ENCODE measurements at regions not wholly inside any gene's neighbourhood (a gene's known extent, or its start where the extent isn't known, plus 50 kb on each side); places are given as distances from the start of the nearest gene placed in this dataset.

- no peaks in the 10 kb centered on the region for H3K9me3 Mint-ChIP-seq
- ATAC-seq (no peak), DNase-seq (no peak)
- peaks cover 23% of the 10 kb centered on the region for H3K4me1 Mint-ChIP-seq (ENCODE audit: low read depth)
- H3K27me3 Mint-ChIP-seq (ENCODE audit: low read depth) = no peaks in the 10 kb centered on the region
- H3K36me3 Mint-ChIP-seq (ENCODE audit: insufficient read depth) = no peaks in the 10 kb centered on the region
- H3K4me3 Mint-ChIP-seq = no peak overlapping the region
Observed at GRCh38 chr3:124617177-124617576, 113.1 kb upstream of the UMPS start.

- peak; percentile 43 to 46 for ATAC-seq
- DNase-seq = no peak
- peak overlapping the region; percentile 58 for H3K4me3 Mint-ChIP-seq
Observed at GRCh38 chr3:124619887-124620599, 110.2 kb upstream of the UMPS start.

GRCh38 chr3:124620600-124621063, 109.6 kb upstream of the UMPS start:
- ATAC-seq = peak; percentile 58 to 81
- no peaks in the 10 kb centered on the region for H3K27me3 Mint-ChIP-seq (ENCODE audit: low read depth)
- H3K9me3 Mint-ChIP-seq = no peaks in the 10 kb centered on the region
- peaks cover 25% of the 10 kb centered on the region for H3K4me1 Mint-ChIP-seq (ENCODE audit: low read depth)
- H3K4me3 Mint-ChIP-seq = peak overlapping the region; percentile 58
- peak; percentile 17 for DNase-seq
- no peaks in the 10 kb centered on the region for H3K36me3 Mint-ChIP-seq (ENCODE audit: insufficient read depth)

More at GRCh38 chr3:124619887-124620599, 110.2 kb upstream of the UMPS start:
- Mint-ChIP-seq H3K4me1 (ENCODE audit: low read depth) (peaks cover 28% of the 10 kb centered on the region), H3K9me3 (no peaks in the 10 kb centered on the region), H3K27me3 (ENCODE audit: low read depth) (no peaks in the 10 kb centered on the region), H3K36me3 (ENCODE audit: insufficient read depth) (no peaks in the 10 kb centered on the region)

- Mint-ChIP-seq H3K4me1 (ENCODE audit: low read depth) (peaks cover 25% of the 10 kb centered on the region), H3K9me3 (no peaks in the 10 kb centered on the region), H3K27me3 (ENCODE audit: low read depth) (no peaks in the 10 kb centered on the region), H3K4me3 (no peak overlapping the region), H3K36me3 (ENCODE audit: insufficient read depth) (no peaks in the 10 kb centered on the region)
- no peak for ATAC-seq
- DNase-seq = no peak
Observed at GRCh38 chr3:124621498-124621897, 108.8 kb upstream of the UMPS start.

- Mint-ChIP-seq H3K4me1 (ENCODE audit: low read depth) (peaks cover 19% of the 10 kb centered on the region), H3K27me3 (ENCODE audit: low read depth) (no peaks in the 10 kb centered on the region), H3K36me3 (ENCODE audit: insufficient read depth) (no peaks in the 10 kb centered on the region), H3K4me3 (no peak overlapping the region), H3K9me3 (no peaks in the 10 kb centered on the region)
- DNase-seq = no peak
- ATAC-seq = no peak
Observed at GRCh38 chr3:124625074-124625473, 105.2 kb upstream of the UMPS start.

GRCh38 chr3:124627501-124627908, 102.7 kb upstream of the UMPS start:
- DNase-seq = no peak
- Mint-ChIP-seq H3K9me3 (no peaks in the 10 kb centered on the region), H3K4me1 (ENCODE audit: low read depth) (peaks cover 5% of the 10 kb centered on the region), H3K27me3 (ENCODE audit: low read depth) (no peaks in the 10 kb centered on the region), H3K36me3 (ENCODE audit: insufficient read depth) (no peaks in the 10 kb centered on the region), H3K4me3 (no peak overlapping the region)
- ATAC-seq = no peak

- DNase-seq (no peak), ATAC-seq (no peak)
- H3K9me3 Mint-ChIP-seq = no peaks in the 10 kb centered on the region
- H3K4me3 Mint-ChIP-seq = no peak overlapping the region
- H3K36me3 Mint-ChIP-seq (ENCODE audit: insufficient read depth) = no peaks in the 10 kb centered on the region
- peaks cover 2% of the 10 kb centered on the region for H3K4me1 Mint-ChIP-seq (ENCODE audit: low read depth)
- no peaks in the 10 kb centered on the region for H3K27me3 Mint-ChIP-seq (ENCODE audit: low read depth)
Observed at GRCh38 chr3:124628863-124629262, 101.4 kb upstream of the UMPS start.

- ATAC-seq (no peak), DNase-seq (no peak)
- Mint-ChIP-seq H3K36me3 (ENCODE audit: insufficient read depth) (no peaks in the 10 kb centered on the region), H3K4me3 (no peak overlapping the region), H3K4me1 (ENCODE audit: low read depth) (no peaks in the 10 kb centered on the region), H3K9me3 (no peaks in the 10 kb centered on the region), H3K27me3 (ENCODE audit: low read depth) (no peaks in the 10 kb centered on the region)
Observed at GRCh38 chr3:124629497-124629896, 100.8 kb upstream of the UMPS start.

GRCh38 chr3:124630960-124631359, 99.3 kb upstream of the UMPS start:
- Mint-ChIP-seq H3K4me1 (ENCODE audit: low read depth) (no peaks in the 10 kb centered on the region), H3K4me3 (no peak overlapping the region), H3K9me3 (no peaks in the 10 kb centered on the region), H3K36me3 (ENCODE audit: insufficient read depth) (no peaks in the 10 kb centered on the region), H3K27me3 (ENCODE audit: low read depth) (no peaks in the 10 kb centered on the region)
- no peak for ATAC-seq
- no peak for DNase-seq

GRCh38 chr3:124631727-124632126, 98.5 kb upstream of the UMPS start:
- H3K4me1 Mint-ChIP-seq (ENCODE audit: low read depth) = no peaks in the 10 kb centered on the region
- ATAC-seq = no peak
- H3K27me3 Mint-ChIP-seq (ENCODE audit: low read depth) = no peaks in the 10 kb centered on the region
- H3K4me3 Mint-ChIP-seq = no peak overlapping the region
- H3K36me3 Mint-ChIP-seq (ENCODE audit: insufficient read depth) = no peaks in the 10 kb centered on the region
- H3K9me3 Mint-ChIP-seq = no peaks in the 10 kb centered on the region
- DNase-seq = no peak

- Mint-ChIP-seq H3K4me1 (ENCODE audit: low read depth) (no peaks in the 10 kb centered on the region), H3K4me3 (no peak overlapping the region), H3K27me3 (ENCODE audit: low read depth) (no peaks in the 10 kb centered on the region), H3K36me3 (ENCODE audit: insufficient read depth) (no peaks in the 10 kb centered on the region), H3K9me3 (no peaks in the 10 kb centered on the region)
- ATAC-seq = no peak
- no peak for DNase-seq
Observed at GRCh38 chr3:124632566-124633140, 97.6 kb upstream of the UMPS start.

- Mint-ChIP-seq H3K4me3 (no peak overlapping the region), H3K4me1 (ENCODE audit: low read depth) (no peaks in the 10 kb centered on the region), H3K27me3 (ENCODE audit: low read depth) (no peaks in the 10 kb centered on the region)
Observed at GRCh38 chr3:124633524-124633923, 96.7 kb upstream of the UMPS start.

GRCh38 chr3:124634210-124635168, 95.8 kb upstream of the UMPS start:
- H3K4me3 Mint-ChIP-seq = no peak overlapping the region
- H3K36me3 Mint-ChIP-seq (ENCODE audit: insufficient read depth) = no peaks in the 10 kb centered on the region
- DNase-seq = no peak
- ATAC-seq = no peak
- peaks cover 7% of the 10 kb centered on the region for H3K4me1 Mint-ChIP-seq (ENCODE audit: low read depth)
- no peaks in the 10 kb centered on the region for H3K9me3 Mint-ChIP-seq
- H3K27me3 Mint-ChIP-seq (ENCODE audit: low read depth) = no peaks in the 10 kb centered on the region

More at GRCh38 chr3:124633524-124633923, 96.7 kb upstream of the UMPS start:
- Mint-ChIP-seq H3K9me3 (no peaks in the 10 kb centered on the region), H3K36me3 (ENCODE audit: insufficient read depth) (no peaks in the 10 kb centered on the region)
- ATAC-seq (no peak), DNase-seq (no peak)

GRCh38 chr3:124635169-124635539, 95.1 kb upstream of the UMPS start:
- ATAC-seq (no peak), DNase-seq (no peak)
- no peaks in the 10 kb centered on the region for H3K9me3 Mint-ChIP-seq
- H3K4me3 Mint-ChIP-seq = no peak overlapping the region
- peaks cover 13% of the 10 kb centered on the region for H3K4me1 Mint-ChIP-seq (ENCODE audit: low read depth)
- no peaks in the 10 kb centered on the region for H3K36me3 Mint-ChIP-seq (ENCODE audit: insufficient read depth)
- no peaks in the 10 kb centered on the region for H3K27me3 Mint-ChIP-seq (ENCODE audit: low read depth)
